Hepatocyte (in vitro differentiated cells): ENCODE measurements at regions not wholly inside any gene's neighbourhood (a gene's known extent, or its start where the extent isn't known, plus 50 kb on each side); places are given as distances from the start of the nearest gene placed in this dataset.
A peak's percentile ranks its signal among the peaks of the same experiment; 100 is the strongest.

ENCODE experiments used
- DNase-seq: peaks from one replicate; pipeline ENCODE4 v3.0.0-alpha.2; 2016; ENCODE audit warnings: low spot score
- H2AFZ ChIP-seq: fragments of 200-600 bp; sonication (generic); 2 replicates; pipeline ENCODE4 v1.6.0; 2016; ENCODE audit warnings: antibody characterized with exemption, mild to moderate bottlenecking
- H3K27ac ChIP-seq: fragments of 200-600 bp; sonication (generic); 2 replicates; pipeline ENCODE4 v1.5.1; 2016; ENCODE audit warnings: mild to moderate bottlenecking
- H3K27me3 ChIP-seq: fragments of 200-600 bp; sonication (generic); 2 replicates; pipeline ENCODE4 v1.6.1; 2016
- H3K36me3 ChIP-seq: fragments of 200-600 bp; sonication (generic); replicated peaks from 2 replicates; pipeline ENCODE4 v1.5.1; 2016; ENCODE audit warnings: low read depth; ENCODE audit not compliant: insufficient read depth
- H3K4me1 ChIP-seq: fragments of 200-600 bp; sonication (generic); 2 replicates; pipeline ENCODE4 v1.5.1; 2016; ENCODE audit warnings: mild to moderate bottlenecking, moderate library complexity; ENCODE audit not compliant: insufficient read depth
- H3K4me2 ChIP-seq: fragments of 200-600 bp; sonication (generic); 2 replicates; pipeline ENCODE4 v1.6.0; 2016
- H3K4me3 ChIP-seq: fragments of 200-600 bp; sonication (generic); 2 replicates; pipeline ENCODE4 v1.5.1; 2016; ENCODE audit warnings: mild to moderate bottlenecking
- H3K79me2 ChIP-seq: fragments of 200-600 bp; sonication (generic); 2 replicates; pipeline ENCODE4 v1.6.0; 2017; ENCODE audit warnings: mild to moderate bottlenecking
- H3K9me2 ChIP-seq: fragments of 200-600 bp; sonication (generic); replicated peaks from 2 replicates; pipeline ENCODE4 v1.6.0; 2017; ENCODE audit warnings: mild to moderate bottlenecking; ENCODE audit not compliant: insufficient read depth
- H3K9me3 ChIP-seq: fragments of 200-600 bp; sonication (generic); 2 replicates; pipeline ENCODE4 v1.5.1; 2016; ENCODE audit warnings: low read depth, mild to moderate bottlenecking
- H4K20me1 ChIP-seq: fragments of 200-600 bp; sonication (generic); 2 replicates; pipeline ENCODE4 v1.6.0; 2016; ENCODE audit warnings: mild to moderate bottlenecking; ENCODE audit not compliant: insufficient read depth, poor library complexity, severe bottlenecking
- EZH2 ChIP-seq: fragments of 200-600 bp; sonication (generic); IDR thresholded peaks from 2 replicates; pipeline ENCODE4 v1.6.1; 2016; ENCODE audit warnings: antibody characterized with exemption, mild to moderate bottlenecking, borderline replicate concordance
- EZH2phosphoT487 ChIP-seq: fragments of 200-600 bp; sonication (generic); IDR thresholded peaks from one replicate; pipeline ENCODE4 v1.6.1; 2018; ENCODE audit warnings: antibody characterized with exemption, mild to moderate bottlenecking, low read depth, moderate library complexity; ENCODE audit not compliant: unreplicated experiment, severe bottlenecking
- WGBS: methylation state at CpG from one replicate; pipeline ENCODE4 v1.1.6; 2016; ENCODE audit warnings: low lambda C conversion rate; ENCODE audit errors: missing lambda C conversion rate; 5-methylcytosine and 5-hydroxymethylcytosine counted together
- TF ChIP-seq, protein P1 (sequence below): fragments of 200-600 bp; sonication (generic); IDR thresholded peaks from 2 replicates; pipeline ENCODE4 v1.5.1; 2016; ENCODE audit warnings: antibody characterized with exemption, mild to moderate bottlenecking; ENCODE audit not compliant: poor library complexity

DNA sequence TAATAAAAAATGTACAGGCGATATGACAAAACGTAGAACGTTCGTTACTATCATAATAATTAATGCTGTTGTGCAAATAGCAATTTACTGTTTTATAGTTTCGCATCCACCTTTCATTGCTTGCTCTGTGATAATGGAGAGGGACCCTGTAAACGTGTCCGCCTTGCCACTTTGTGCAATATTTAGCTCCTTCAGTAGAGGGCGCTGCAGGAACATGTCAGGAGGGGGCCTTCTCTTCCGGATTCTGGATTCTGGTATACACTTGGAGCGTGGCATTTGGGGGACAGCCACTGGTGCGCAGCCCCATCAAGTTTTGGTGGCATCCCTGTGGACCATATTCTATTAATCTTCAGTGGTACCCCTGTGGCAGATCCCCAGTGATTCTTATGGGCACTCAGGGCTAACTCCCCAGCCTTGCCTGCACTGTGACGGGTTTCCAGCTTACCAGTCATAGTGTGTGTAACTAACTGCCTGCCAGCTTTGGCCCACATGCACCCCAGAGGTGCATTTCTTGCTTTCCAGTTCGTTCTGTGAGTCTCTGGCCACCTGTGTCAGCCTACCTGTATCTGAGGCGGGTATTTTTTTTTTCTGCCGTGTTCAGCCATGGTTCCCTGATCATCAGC is 140.3 kb downstream of the CYRIA start:
- WGBS, result 76% methylated on average over 15 of the region's 15 CpGs
- TF ChIP-seq EZH2, result no peak
- TF ChIP-seq, protein P1, sequence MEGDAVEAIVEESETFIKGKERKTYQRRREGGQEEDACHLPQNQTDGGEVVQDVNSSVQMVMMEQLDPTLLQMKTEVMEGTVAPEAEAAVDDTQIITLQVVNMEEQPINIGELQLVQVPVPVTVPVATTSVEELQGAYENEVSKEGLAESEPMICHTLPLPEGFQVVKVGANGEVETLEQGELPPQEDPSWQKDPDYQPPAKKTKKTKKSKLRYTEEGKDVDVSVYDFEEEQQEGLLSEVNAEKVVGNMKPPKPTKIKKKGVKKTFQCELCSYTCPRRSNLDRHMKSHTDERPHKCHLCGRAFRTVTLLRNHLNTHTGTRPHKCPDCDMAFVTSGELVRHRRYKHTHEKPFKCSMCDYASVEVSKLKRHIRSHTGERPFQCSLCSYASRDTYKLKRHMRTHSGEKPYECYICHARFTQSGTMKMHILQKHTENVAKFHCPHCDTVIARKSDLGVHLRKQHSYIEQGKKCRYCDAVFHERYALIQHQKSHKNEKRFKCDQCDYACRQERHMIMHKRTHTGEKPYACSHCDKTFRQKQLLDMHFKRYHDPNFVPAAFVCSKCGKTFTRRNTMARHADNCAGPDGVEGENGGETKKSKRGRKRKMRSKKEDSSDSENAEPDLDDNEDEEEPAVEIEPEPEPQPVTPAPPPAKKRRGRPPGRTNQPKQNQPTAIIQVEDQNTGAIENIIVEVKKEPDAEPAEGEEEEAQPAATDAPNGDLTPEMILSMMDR, result peak; percentile 32

DNA sequence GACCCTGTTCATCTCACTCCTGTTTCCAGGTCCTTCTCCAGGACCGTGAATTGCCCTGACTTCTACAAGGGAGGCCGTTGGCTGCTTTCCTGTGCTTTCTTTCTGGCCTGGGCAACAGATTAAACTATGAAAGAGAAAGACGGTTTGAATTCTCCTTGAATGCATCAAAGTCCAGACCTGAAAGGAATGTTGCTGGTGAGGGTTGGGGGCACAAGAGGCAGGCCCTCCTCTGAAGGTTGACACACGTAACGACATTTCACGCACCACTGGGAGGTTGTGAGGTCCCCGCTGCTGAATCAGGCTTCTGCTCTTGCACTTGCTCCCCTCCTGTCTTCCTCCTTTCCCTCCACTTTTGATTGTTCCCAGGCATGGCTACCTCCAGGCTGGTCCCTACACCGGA is 141.9 kb downstream of the CYRIA start:
- Histone ChIP-seq H3K79me2 (no peaks in the 10 kb centered on the region), H3K9me3 (no peaks in the 10 kb centered on the region), H3K27me3 (no peaks in the 10 kb centered on the region), H3K9me2 (no peaks in the 10 kb centered on the region), H3K4me3 (no peak overlapping the region), H3K36me3 (no peaks in the 10 kb centered on the region), H2AFZ (no peak overlapping the region), H4K20me1 (no peaks in the 10 kb centered on the region), H3K27ac (no peak overlapping the region), H3K4me2 (no peak overlapping the region), H3K4me1 (peaks cover 12% of the 10 kb centered on the region)
- WGBS, result 71% methylated on average over 8 of the region's 8 CpGs
- DNase-seq, result no peak
- TF ChIP-seq, protein P1, result no peak
- TF ChIP-seq EZH2 (no peak), EZH2phosphoT487 (no peak)

More for the DNA sequence above, 140.3 kb downstream of the CYRIA start:
- Histone ChIP-seq H4K20me1 (no peaks in the 10 kb centered on the region), H3K4me2 (no peak overlapping the region), H3K9me2 (no peaks in the 10 kb centered on the region), H3K27ac (no peak overlapping the region), H2AFZ (no peak overlapping the region), H3K79me2 (no peaks in the 10 kb centered on the region), H3K27me3 (no peaks in the 10 kb centered on the region), H3K9me3 (no peaks in the 10 kb centered on the region), H3K36me3 (no peaks in the 10 kb centered on the region), H3K4me1 (peaks cover 12% of the 10 kb centered on the region), H3K4me3 (no peak overlapping the region)
- DNase-seq, result peak; percentile 25

DNA sequence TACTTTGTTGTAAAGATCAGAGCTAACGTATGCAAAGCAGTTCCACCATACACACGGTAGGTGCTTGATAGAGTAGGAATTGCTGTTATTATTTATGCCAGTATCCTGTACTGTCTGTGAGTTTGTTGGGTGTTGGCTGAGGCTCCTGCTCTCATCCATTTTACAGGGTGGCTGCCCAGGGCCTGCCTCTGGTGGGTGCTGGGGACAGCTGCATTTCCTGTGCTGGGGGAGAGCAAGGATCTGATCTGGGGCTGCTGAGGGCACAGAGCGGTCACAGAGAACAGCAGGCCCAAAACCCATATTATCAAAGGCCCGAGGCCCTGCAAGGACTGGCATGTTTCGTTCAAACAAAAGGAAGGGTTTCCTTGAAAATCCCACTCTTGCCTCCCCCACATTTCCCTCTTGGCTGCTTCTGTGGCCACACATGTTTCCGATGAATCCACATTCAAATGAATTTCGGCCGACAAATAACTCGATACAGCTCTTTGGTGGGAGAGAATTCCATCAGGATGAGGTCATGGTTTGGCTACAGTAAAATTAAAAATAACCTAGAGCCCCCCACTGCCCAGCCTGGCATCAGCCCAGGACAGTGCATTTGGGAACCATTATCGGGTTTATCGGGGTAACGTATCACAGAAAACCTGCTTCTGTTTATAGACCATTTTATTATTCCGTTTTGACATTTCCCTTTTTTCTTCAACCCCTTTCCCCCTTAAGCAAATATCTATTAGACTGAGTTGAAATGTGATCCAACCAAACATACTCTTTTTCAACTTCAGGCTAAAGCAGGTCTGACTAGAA is 143.4 kb downstream of the CYRIA start:
- 52% methylated on average over 13 of the region's 13 CpGs for WGBS
- no peaks in the 10 kb centered on the region for H3K9me3 ChIP-seq
- no peak overlapping the region for H3K4me2 ChIP-seq
- H3K27ac ChIP-seq, result peak overlapping the region; percentile 66
- H4K20me1 ChIP-seq, result no peaks in the 10 kb centered on the region
- peak; percentile 42 for DNase-seq
- no peak overlapping the region for H3K4me3 ChIP-seq
- no peaks in the 10 kb centered on the region for H3K79me2 ChIP-seq
- H3K9me2 ChIP-seq, result no peaks in the 10 kb centered on the region
- H2AFZ ChIP-seq, result no peak overlapping the region
- no peaks in the 10 kb centered on the region for H3K36me3 ChIP-seq
- H3K27me3 ChIP-seq, result peaks cover 4% of the 10 kb centered on the region
- TF ChIP-seq EZH2 (no peak), EZH2phosphoT487 (no peak)
- TF ChIP-seq, protein P1, result no peak
- peaks cover 12% of the 10 kb centered on the region for H3K4me1 ChIP-seq
